WTC11 (cell line): ENCODE measurements at regions not wholly inside any gene's neighbourhood (a gene's known extent, or its start where the extent isn't known, plus 50 kb on each side); places are given as distances from the start of the nearest gene placed in this dataset.

ENCODE experiments used
- ATAC-seq: fragments of 200-7000 bp; cut with Tn5 transposase; 2 replicates; pipeline ENCODE4 v1.10.0; 2021; ENCODE audit warnings: mild to moderate bottlenecking, moderate library complexity
- CTCF ChIA-PET: fragments of 300-600 bp; sonication (Branson Sonifier 250); formaldehyde crosslinking; loops from one replicate; lab custom pipeline; 2021; ENCODE audit warnings: antibody characterized with exemption; lab: Charles Lee
- POLR2A ChIA-PET: fragments of 350-600 bp; sonication (Branson Sonifier 250); formaldehyde crosslinking; loops from one replicate; lab custom pipeline; 2021; ENCODE audit warnings: antibody characterized with exemption; lab: Charles Lee
- DNase-seq: peaks from one replicate; pipeline ENCODE4 v3.0.0; 2021; ENCODE audit warnings: low spot score
- H3K27ac Mint-ChIP-seq: 2 replicates; pipeline ENCODE4 v1.8.0; 2021; ENCODE audit warnings: mixed read lengths
- H3K27me3 Mint-ChIP-seq: 2 replicates; pipeline ENCODE4 v1.8.0; 2021; ENCODE audit warnings: low read depth, mild to moderate bottlenecking, moderate library complexity, mixed read lengths
- H3K36me3 Mint-ChIP-seq: 2 replicates; pipeline ENCODE4 v1.8.0; 2021; ENCODE audit warnings: mixed read lengths
- H3K4me1 Mint-ChIP-seq: 2 replicates; pipeline ENCODE4 v1.8.0; 2022; ENCODE audit warnings: mixed read lengths
- H3K4me3 Mint-ChIP-seq: 2 replicates; pipeline ENCODE4 v1.8.0; 2021; ENCODE audit warnings: mild to moderate bottlenecking, moderate library complexity, mixed read lengths
- H3K9me3 Mint-ChIP-seq: 2 replicates; pipeline ENCODE4 v1.8.0; 2021; ENCODE audit warnings: mixed read lengths
- ATF2 ChIP-seq: sonication (generic); formaldehyde crosslinking; IDR thresholded peaks from 2 replicates; pipeline ENCODE4 v1.8.1; 2022; ENCODE audit warnings: low read depth, missing genetic modification reagents, borderline replicate concordance
- ATF3 ChIP-seq: sonication (generic); formaldehyde crosslinking; conservative IDR thresholded peaks from 2 replicates; pipeline ENCODE4 v1.8.1; 2022; ENCODE audit warnings: mild to moderate bottlenecking, missing genetic modification reagents
- ATF6 ChIP-seq: sonication (generic); formaldehyde crosslinking; IDR thresholded peaks from 2 replicates; pipeline ENCODE4 v1.8.1; 2023; ENCODE audit warnings: mild to moderate bottlenecking, missing genetic modification reagents
- CDX4 ChIP-seq: fragments of 250-450 bp; sonication (Bioruptor Pico); IDR thresholded peaks from 2 replicates; pipeline ENCODE4 v1.9.0; 2021; ENCODE audit warnings: moderate library complexity, mild to moderate bottlenecking, inconsistent platforms, borderline replicate concordance
- CTCF ChIP-seq: fragments of 200-600 bp; IDR thresholded peaks from 2 replicates; pipeline ENCODE4 v1.8.0; 2022; ENCODE audit warnings: antibody characterized with exemption
- E2F5 ChIP-seq: sonication (generic); formaldehyde crosslinking; IDR thresholded peaks from 2 replicates; pipeline ENCODE4 v1.8.1; 2022; ENCODE audit warnings: mild to moderate bottlenecking, moderate library complexity, missing genetic modification reagents
- ELF4 ChIP-seq: sonication (generic); formaldehyde crosslinking; IDR thresholded peaks from 2 replicates; pipeline ENCODE4 v1.8.1; 2022; ENCODE audit warnings: low read depth, mild to moderate bottlenecking, moderate library complexity, missing genetic modification reagents
- FOXJ3 ChIP-seq: sonication (generic); formaldehyde crosslinking; IDR thresholded peaks from 2 replicates; pipeline ENCODE4 v1.9.0; 2021; ENCODE audit warnings: missing genetic modification reagents, mild to moderate bottlenecking, borderline replicate concordance
- MLX ChIP-seq: sonication (generic); formaldehyde crosslinking; IDR thresholded peaks from 2 replicates; pipeline ENCODE4 v1.8.1; 2023; ENCODE audit warnings: mild to moderate bottlenecking, missing genetic modification reagents, moderate library complexity
- MXD4 ChIP-seq: fragments of 250-450 bp; sonication (Bioruptor Pico); IDR thresholded peaks from 2 replicates; pipeline ENCODE4 v1.8.0; 2021; ENCODE audit warnings: mild to moderate bottlenecking, moderate library complexity, borderline replicate concordance
- NFE2L1 ChIP-seq: sonication (generic); formaldehyde crosslinking; IDR thresholded peaks from 2 replicates; pipeline ENCODE4 v1.8.1; 2023; ENCODE audit warnings: missing genetic modification reagents
- OVOL2 ChIP-seq: fragments of 250-450 bp; sonication (Bioruptor Pico); IDR thresholded peaks from 2 replicates; pipeline ENCODE4 v1.9.0; 2021; ENCODE audit warnings: mild to moderate bottlenecking, borderline replicate concordance
- PRRX2 ChIP-seq: fragments of 250-450 bp; sonication (Bioruptor Pico); IDR thresholded peaks from 2 replicates; pipeline ENCODE4 v1.8.0; 2021; ENCODE audit warnings: mild to moderate bottlenecking
- ZBTB21 ChIP-seq: sonication (generic); formaldehyde crosslinking; IDR thresholded peaks from 2 replicates; pipeline ENCODE4 v1.8.1; 2023; ENCODE audit warnings: mild to moderate bottlenecking, missing genetic modification reagents, borderline replicate concordance
- ZNF281 ChIP-seq: sonication (generic); formaldehyde crosslinking; IDR thresholded peaks from 2 replicates; pipeline ENCODE4 v1.8.0; 2023; ENCODE audit warnings: mild to moderate bottlenecking, missing genetic modification reagents
- ZNF396 ChIP-seq: fragments of 250-450 bp; sonication (Bioruptor Pico); IDR thresholded peaks from 2 replicates; pipeline ENCODE4 v1.8.0; 2021; ENCODE audit warnings: mild to moderate bottlenecking, moderate library complexity, borderline replicate concordance
- ZNF416 ChIP-seq: fragments of 250-450 bp; sonication (Bioruptor Pico); IDR thresholded peaks from 2 replicates; pipeline ENCODE4 v1.9.0; 2021; ENCODE audit warnings: mild to moderate bottlenecking, inconsistent platforms
- ZNF512 ChIP-seq: sonication (generic); formaldehyde crosslinking; IDR thresholded peaks from 2 replicates; pipeline ENCODE4 v1.8.1; 2022; ENCODE audit warnings: missing genetic modification reagents, borderline replicate concordance
- ZNF532 ChIP-seq: fragments of 250-450 bp; sonication (Bioruptor Pico); IDR thresholded peaks from 2 replicates; pipeline ENCODE4 v1.9.0; 2021; ENCODE audit warnings: mild to moderate bottlenecking, borderline replicate concordance

- Mint-ChIP-seq H3K9me3 (no peaks in the 10 kb centered on the region), H3K4me1 (no peaks in the 10 kb centered on the region), H3K36me3 (no peaks in the 10 kb centered on the region), H3K27ac (no peak overlapping the region), H3K4me3 (no peak overlapping the region), H3K27me3 (no peaks in the 10 kb centered on the region)
- ATAC-seq = no peak
- ChIA-PET CTCF (no interaction called here), POLR2A (no interaction called here)
- no peak for DNase-seq
- TF ChIP-seq MXD4 (no peak), ZNF512 (CRISPR knock-in tag) (no peak), ZBTB21 (CRISPR knock-in tag) (no peak), ZNF396 (CRISPR knock-in tag) (no peak), NFE2L1 (no peak), ZNF281 (CRISPR knock-in tag) (no peak), ATF3 (CRISPR knock-in tag) (no peak), ELF4 (CRISPR knock-in tag) (no peak), E2F5 (CRISPR knock-in tag) (no peak), ATF2 (CRISPR knock-in tag) (no peak), PRRX2 (CRISPR knock-in tag) (no peak), MLX (CRISPR knock-in tag) (no peak), ZNF416 (CRISPR knock-in tag) (no peak), OVOL2 (no peak), FOXJ3 (CRISPR knock-in tag) (no peak), CTCF (no peak), CDX4 (CRISPR knock-in tag) (no peak), ATF6 (CRISPR knock-in tag) (no peak), ZNF532 (CRISPR knock-in tag) (no peak)
Measured at GRCh38 chr11:97234016-97234415, 844.2 kb downstream of the JRKL start.
